RPMI8226 (cell line): ENCODE measurements at regions not wholly inside any gene's neighbourhood (a gene's known extent, or its start where the extent isn't known, plus 50 kb on each side); places are given as distances from the start of the nearest gene placed in this dataset.

Experiments used
- DNase-seq: peaks from one replicate; pipeline ENCODE4 v3.0.0-alpha.2; 2015

DNA sequence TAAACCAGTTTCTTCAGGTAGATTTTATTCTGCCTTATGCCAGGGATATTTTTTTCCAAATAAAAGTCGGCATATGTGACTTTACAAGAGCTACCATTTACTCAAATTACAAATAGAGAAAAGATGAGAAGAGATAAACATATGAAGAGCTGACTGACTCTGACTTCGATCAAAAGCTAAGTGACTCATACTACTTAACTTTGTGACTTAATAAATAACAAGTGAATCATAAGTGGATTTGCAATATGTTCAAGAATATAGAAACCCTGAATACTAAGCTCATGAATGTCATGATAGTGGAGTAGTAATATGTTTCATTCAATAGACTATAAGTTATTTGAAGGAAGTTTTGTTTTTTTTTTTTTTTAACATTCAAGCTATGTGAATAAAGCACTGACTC, 130.5 kb upstream of the ANO3 start:
- no peak for DNase-seq

GRCh38 chr11:26202754-26203153, 129.2 kb upstream of the ANO3 start:
- DNase-seq: no peak

DNA sequence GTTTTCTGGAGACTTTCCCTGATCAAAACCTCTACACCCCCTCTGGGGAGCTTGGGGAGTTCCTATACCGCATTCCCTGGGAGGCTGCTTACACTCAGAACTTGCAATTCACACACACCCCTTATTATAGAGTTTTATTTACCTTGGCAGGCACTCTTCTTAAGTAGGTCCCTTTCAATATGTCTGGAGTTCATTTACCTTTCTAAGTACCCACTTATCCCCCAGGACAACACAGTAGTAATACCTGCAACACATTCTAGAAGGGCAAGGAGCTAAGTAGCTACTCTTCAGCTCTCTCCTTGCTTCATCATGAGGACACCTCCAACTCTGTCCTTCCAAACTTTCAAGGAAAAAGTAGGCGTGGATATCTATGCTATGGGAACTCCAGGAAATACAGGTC, 127.8 kb upstream of the ANO3 start:
- DNase-seq: no peak

GRCh38 chr11:26204839-26205238, 127.1 kb upstream of the ANO3 start:
- no peak for DNase-seq

GRCh38 chr11:26219183-26220117, 112.5 kb upstream of the ANO3 start:
- DNase-seq: no peak

DNA sequence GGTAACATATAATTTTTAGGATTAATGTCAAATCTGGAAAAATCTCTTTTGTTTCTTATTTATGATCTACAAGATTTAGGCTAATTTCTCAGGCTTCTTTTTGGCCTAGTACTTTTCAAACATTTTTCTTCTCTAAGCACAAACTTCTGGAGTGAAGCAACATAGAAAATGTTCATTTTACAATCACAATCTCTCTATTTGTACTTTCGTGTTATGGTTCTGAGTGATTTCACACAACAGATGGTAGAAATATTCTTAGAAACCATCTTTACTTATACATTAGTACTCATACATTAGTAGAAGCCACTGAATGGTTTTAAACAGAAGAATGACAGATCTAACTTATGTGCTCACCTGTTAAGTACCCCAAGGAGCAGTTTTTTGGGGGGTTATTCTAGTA, 106.3 kb upstream of the ANO3 start:
- DNase-seq: no peak

GRCh38 chr11:26227301-26227746, 104.6 kb upstream of the ANO3 start:
- DNase-seq: peak; percentile 7

DNA sequence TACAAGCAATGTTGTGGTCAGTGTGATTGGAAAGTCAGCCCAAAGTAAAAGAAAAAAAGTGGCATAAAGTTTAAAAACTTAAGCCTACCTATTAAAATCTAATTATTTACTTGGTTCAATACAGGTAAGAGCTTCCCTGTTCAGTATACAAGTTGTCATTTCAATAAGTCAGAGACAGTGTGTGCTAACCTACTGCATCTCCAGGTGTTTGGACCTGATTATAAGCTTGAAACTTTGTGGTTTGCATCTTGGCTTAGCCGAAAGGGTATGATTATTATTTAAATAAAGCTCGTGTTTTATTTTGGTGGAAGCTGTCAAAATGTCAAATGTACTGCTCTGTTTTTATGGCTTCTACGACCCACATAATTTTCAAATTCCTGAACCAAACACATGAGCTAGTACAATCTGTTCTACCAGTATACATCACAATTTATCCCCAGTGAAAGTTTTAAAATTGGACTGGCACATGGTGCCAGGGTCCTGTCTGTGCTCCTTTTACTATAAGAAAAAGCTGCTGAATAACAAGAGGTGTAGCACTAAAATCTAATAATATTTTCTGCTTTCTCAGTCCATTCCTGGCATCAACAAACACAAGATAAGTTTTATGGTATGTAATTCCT, 103.9 kb upstream of the ANO3 start:
- DNase-seq: no peak

DNA sequence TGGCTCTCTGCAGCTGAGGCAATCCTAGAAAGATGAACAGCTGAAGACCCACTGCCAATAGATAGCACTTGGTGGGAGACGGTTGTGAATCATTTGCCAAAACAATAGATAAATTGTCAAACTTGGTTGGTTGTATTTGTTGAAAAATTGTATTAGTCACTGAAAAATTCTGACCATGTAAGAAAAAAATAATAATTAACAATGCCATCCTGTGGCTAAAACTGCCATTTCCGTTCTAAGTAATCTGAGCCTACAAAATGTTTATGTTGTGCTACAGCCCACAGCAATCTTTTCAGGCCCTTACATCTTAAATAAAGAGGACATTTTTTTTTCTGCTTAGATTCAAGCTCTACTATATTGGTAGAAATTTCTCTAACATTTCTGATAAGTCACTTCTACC, 103.2 kb upstream of the ANO3 start:
- no peak for DNase-seq

DNA sequence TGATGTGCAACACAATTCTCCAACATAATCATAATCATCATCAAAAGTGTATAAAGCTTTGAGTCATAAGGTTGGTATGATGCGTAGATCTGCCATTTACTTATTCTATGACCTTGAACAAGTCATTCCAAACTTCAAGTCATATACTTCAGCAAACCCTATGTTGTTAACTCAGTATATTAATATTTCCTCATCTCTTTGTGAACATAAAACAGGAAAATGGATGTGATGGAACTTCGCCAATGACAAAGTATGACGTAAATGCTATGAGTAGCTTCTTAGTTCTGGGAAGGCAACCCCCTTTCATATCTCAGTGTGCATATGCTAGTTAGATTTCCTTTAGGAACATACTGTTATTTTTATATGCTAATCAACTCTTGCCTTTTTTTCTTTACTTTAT, 102.7 kb upstream of the ANO3 start:
- no peak for DNase-seq

DNA sequence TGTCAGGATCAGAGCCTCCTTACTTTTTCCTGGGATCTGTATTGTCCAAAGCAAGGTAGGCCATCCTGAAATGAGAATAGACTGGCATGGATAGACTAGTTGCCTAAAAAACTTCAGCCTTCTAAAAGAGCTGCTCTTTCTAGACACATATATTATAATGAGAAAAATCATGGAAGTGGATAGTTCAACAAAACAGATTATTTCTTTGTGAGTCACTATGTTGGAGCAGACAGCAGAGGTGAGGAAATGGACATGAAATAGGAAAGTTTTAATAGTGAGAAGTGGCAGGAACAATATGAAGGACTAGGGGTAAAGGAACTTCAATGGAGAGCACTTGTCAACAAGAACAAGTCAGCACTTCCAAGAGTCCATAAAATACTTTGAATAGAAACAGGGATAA, 101.9 kb upstream of the ANO3 start:
- DNase-seq: no peak

DNA sequence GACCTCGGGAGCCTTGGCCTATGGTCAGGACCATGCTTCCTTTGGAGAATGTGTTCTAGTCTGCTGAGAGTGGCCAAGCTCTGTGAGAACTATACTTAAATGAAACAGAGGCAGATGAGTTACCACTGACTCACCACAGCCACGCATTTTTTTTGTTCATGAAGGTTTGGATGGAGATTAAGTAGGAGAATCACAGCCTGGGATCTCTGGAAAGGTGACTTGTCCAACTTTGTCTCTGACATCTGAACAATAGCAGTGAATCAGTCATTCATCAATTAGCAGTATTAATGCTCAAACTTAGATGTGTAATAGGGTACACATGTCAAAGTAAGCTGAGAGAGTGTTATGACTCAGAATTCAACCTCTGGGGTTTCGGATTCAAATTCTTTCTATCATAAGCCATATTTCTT, 100.7 kb upstream of the ANO3 start:
- no peak for DNase-seq

DNA sequence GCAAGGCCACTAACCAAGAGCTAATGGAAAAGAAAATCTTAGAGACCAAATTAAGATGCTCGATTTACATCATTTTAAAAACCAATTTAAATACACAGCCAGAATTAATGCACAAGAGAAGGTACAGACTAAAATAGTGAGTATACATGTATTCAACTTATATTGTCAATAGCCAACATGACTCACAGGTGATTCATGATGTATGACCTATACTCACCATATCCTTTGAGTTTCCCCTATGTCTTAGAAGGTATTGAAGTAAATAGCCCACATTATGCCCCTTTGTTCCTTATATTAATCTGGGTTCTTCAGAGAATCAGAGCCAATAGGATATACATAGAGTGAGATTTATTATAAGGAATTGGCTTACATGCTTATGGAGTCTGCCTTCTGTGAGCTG, 97.5 kb upstream of the ANO3 start:
- DNase-seq: no peak

DNA sequence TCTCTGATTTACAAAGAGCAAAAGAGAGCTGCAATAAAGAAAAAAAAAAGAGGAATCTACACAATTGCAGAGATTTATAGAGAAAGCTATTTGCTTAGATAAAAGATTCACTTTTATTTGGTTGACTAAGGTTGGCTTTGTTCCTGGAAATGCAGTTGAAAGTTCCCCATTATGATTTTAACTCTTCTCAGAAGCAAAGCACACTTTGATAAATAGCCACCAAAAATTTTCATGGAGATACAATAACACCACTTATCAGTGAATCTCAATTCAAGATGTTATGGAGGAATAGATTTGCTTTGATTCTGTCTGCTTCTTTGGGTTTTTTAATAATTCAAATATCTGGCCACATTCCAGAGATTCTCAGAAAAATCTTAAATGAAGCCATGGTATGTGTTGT, 88.5 kb upstream of the ANO3 start:
- DNase-seq: no peak

- no peak for DNase-seq
Observed at GRCh38 chr11:26244207-26244606, 87.7 kb upstream of the ANO3 start.

DNA sequence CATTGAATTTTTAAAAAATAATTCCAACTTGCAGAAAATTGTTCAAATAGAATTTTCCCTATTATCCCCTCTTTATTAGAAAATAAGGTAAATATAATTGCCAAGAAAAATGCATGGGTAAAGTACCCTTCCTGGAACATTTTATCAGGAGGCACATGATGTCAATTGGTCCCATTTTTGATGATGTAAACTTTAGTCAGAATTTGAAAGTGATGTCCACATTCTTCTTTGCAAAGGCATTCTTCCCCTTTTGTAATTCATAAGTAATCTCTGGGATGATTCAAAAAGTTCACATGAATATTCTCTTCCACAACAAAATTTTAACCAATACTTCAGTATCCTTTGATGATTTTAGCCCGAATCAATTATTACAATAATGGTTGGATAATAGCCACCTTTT, 86.9 kb upstream of the ANO3 start:
- DNase-seq: no peak

- no peak for DNase-seq
Observed at GRCh38 chr11:26247340-26247739, 84.6 kb upstream of the ANO3 start.

DNA sequence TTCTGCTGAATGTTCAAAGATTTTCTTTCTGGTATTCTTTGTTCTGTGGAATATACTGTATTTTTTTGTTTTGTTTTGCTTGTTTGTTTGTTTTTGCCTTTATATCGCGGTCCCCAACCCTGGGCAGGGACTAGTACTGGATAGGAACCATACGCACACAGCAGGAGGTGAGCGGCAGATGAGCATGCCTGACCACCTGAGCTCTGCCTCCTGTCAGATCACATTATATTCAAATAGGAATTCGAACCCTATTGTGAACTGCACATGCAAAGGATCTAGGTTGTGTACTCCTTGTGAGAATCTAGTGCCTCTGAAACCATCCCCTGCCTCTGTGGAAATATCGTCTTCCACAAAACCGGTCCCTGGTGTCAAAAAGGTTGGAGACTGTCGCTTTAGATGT, 83.3 kb upstream of the ANO3 start:
- no peak for DNase-seq

- no peak for DNase-seq
Observed at GRCh38 chr11:26254378-26254777, 77.6 kb upstream of the ANO3 start.

- DNase-seq: no peak
Observed at GRCh38 chr11:26263769-26264168, 68.2 kb upstream of the ANO3 start.

DNA sequence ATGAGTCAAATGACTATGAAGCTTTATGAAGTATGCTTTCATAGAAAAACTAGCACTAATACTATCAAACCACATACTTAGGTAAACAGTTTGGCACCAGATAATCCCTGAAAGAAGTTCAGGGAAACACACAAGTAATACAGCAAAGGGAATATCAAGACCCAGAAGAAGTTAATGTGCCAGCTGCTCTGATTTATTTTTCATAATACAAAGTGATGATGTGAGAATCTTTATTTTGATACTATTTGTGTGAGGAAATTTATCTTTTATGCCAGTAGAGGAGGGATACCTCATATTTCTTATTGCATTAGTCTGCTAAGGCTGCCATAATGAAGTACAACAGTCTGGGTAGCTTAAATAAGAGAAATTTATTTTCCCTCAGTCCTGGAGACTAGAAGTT, 67.7 kb upstream of the ANO3 start:
- DNase-seq: no peak

DNA sequence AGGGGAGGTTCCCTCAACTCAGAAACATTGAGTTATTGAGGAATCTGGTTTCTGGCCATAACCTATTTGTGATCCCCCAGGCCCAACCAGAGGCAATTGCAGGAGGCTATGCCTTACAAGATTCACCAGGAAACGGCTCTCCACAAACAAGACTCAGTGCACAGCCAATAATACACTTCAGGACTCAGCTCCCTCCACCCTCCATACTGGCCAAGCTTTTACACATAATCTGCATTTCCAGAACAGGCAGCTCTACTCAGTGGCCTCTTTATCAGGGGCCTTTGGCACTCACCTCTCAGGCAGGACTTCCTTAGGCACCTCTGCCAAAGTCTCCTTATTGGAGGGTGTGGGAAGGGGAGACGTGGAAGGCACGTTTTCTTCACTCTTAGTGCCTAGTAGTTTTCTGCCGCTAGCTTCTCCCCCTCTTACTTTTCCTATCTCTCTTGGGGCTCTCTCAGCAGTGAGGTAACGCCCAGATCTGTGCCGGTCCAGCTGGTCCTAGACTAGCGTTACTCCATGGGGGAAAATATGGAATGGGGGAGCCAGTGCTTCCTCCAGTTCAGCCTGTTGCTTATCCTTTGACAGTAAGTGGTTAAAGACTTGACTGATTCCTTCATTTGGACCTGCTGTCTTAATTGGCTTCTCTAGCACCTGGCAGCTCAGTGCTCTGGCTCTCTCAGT, 62.8 kb upstream of the ANO3 start:
- DNase-seq: no peak

GRCh38 chr11:26271666-26272065, 60.3 kb upstream of the ANO3 start:
- no peak for DNase-seq
